H1 (cell line): ENCODE measurements at regions not wholly inside any gene's neighbourhood (a gene's known extent, or its start where the extent isn't known, plus 50 kb on each side); places are given as distances from the start of the nearest gene placed in this dataset.

Experiments
- CTCF ChIA-PET: fragments of 300-600 bp; sonication (Branson Sonifier 250); formaldehyde crosslinking; loops from one replicate; lab custom pipeline; 2021; ENCODE audit not compliant: partially characterized antibody; lab: Charles Lee
- POLR2A ChIA-PET: fragments of 300-600 bp; sonication (Branson Sonifier 250); formaldehyde crosslinking; loops from one replicate; lab custom pipeline; 2021; ENCODE audit warnings: inconsistent platforms; ENCODE audit not compliant: partially characterized antibody; lab: Charles Lee
- DNase-seq, 2 experiments: peaks; one replicate each; pipeline versions ENCODE4 v3.0.0 to v3.0.0-alpha.2; 2010 to 2022; ENCODE audit warnings: low spot score in 2 of 2, low read depth in 1 of 2, mixed read lengths in 1 of 2
- FAIRE-seq: peaks from 2 replicates; lab custom pipeline; 2011; peaks lifted over from hg19 to GRCh38; lab: Jason Lieb, UNC
- H2AFZ ChIP-seq: 2 replicates; pipeline ENCODE4 v1.8.1; 2012; ENCODE audit warnings: low read length, inconsistent platforms
- H2AK5ac ChIP-seq: 2 replicates; pipeline ENCODE4 v1.6.1; 2013; ENCODE audit warnings: low read depth, low read length
- H2BK120ac ChIP-seq: replicated peaks from 2 replicates; pipeline ENCODE3; 2013; ENCODE audit warnings: low read depth, low read length, inconsistent platforms
- H2BK12ac ChIP-seq: 2 replicates; pipeline ENCODE4 v1.6.1; 2013; ENCODE audit warnings: low read depth, low read length
- H2BK15ac ChIP-seq: 2 replicates; pipeline ENCODE4 v1.6.1; 2013; ENCODE audit warnings: low read length
- H2BK20ac ChIP-seq: 2 replicates; pipeline ENCODE4 v1.6.1; 2013; ENCODE audit warnings: low read length
- H2BK5ac ChIP-seq: 2 replicates; pipeline ENCODE4 v1.6.1; 2013; ENCODE audit warnings: low read depth, low read length
- H3K14ac ChIP-seq: 2 replicates; pipeline ENCODE4 v1.6.1; 2013; ENCODE audit warnings: inconsistent platforms; ENCODE audit not compliant: insufficient read length
- H3K18ac ChIP-seq: 2 replicates; pipeline ENCODE4 v1.6.1; 2013; ENCODE audit warnings: low read length; ENCODE audit errors: extremely low read depth
- H3K23ac ChIP-seq: 2 replicates; pipeline ENCODE4 v1.6.1; 2013; ENCODE audit warnings: inconsistent platforms; ENCODE audit not compliant: insufficient read length
- H3K23me2 ChIP-seq: 2 replicates; pipeline ENCODE4 v1.6.1; 2013; ENCODE audit warnings: low read depth, low read length
- H3K27ac ChIP-seq: 2 replicates; pipeline ENCODE4 v1.6.1; 2011; ENCODE audit warnings: low read depth, low read length, inconsistent platforms
- H3K27me3 ChIP-seq, 4 experiments: replicated peaks in 1 of 4; 1 replicate in 1 of 4; 2 replicates in 3 of 4; pipeline versions ENCODE4 v1.6.1 to v1.8.1; 2011 to 2013; ENCODE audit warnings: low read length in 3 of 4, mild to moderate bottlenecking in 3 of 4, inconsistent platforms in 2 of 4, mixed read lengths in 2 of 4, moderate library complexity in 1 of 4; ENCODE audit not compliant: control insufficient read depth in 3 of 4, insufficient read depth in 3 of 4; ENCODE audit errors: extremely low read depth in 1 of 4
- H3K36me3 ChIP-seq, 4 experiments: 2 replicates each; pipeline versions ENCODE4 v1.6.1 to v1.8.1; 2011 to 2013; ENCODE audit warnings: mild to moderate bottlenecking in 4 of 4, low read length in 3 of 4, moderate library complexity in 2 of 4, control low read depth in 1 of 4, inconsistent platforms in 1 of 4; ENCODE audit not compliant: insufficient read depth in 4 of 4, control insufficient read depth in 2 of 4
- H3K4ac ChIP-seq: replicated peaks from 2 replicates; pipeline ENCODE3; 2013; ENCODE audit warnings: low read length, low read depth, mixed read lengths, inconsistent platforms; ENCODE audit not compliant: insufficient read length
- H3K4me1 ChIP-seq, 4 experiments: replicated peaks in 1 of 4; 1 replicate in 1 of 4; 2 replicates in 3 of 4; pipeline versions ENCODE4 v1.6.1 to v1.8.1; 2011 to 2013; ENCODE audit warnings: low read length in 3 of 4, inconsistent platforms in 2 of 4, mixed read lengths in 1 of 4; ENCODE audit not compliant: insufficient read depth in 4 of 4, control insufficient read depth in 3 of 4
- H3K4me2 ChIP-seq, 2 experiments: 2 replicates each; pipeline versions ENCODE4 v1.6.1 to v1.8.1; 2011 to 2013; ENCODE audit warnings: low read depth in 2 of 2, low read length in 2 of 2, control low read depth in 1 of 2, inconsistent platforms in 1 of 2, mild to moderate bottlenecking in 1 of 2; ENCODE audit not compliant: insufficient read depth in 1 of 2
- H3K4me3 ChIP-seq, 4 experiments: fragments of 200-600, 300-600 bp in 1 of 4; sonication (generic), shearing (Covaris generic), sonication (Bioruptor Twin) in 1 of 4; 2 replicates each; pipeline versions ENCODE4 v1.5.1 to v1.8.1; 2011 to 2016; ENCODE audit warnings: low read length in 4 of 4, low read depth in 3 of 4, control low read depth in 2 of 4, inconsistent platforms in 2 of 4, mild to moderate bottlenecking in 2 of 4, mixed read lengths in 1 of 4, moderate library complexity in 1 of 4; ENCODE audit not compliant: insufficient read depth in 2 of 4; ENCODE audit errors: extremely low read depth in 1 of 4
- H3K56ac ChIP-seq: replicated peaks from 2 replicates; pipeline ENCODE3; 2013; ENCODE audit warnings: low read depth, mild to moderate bottlenecking, mixed read lengths, low read length, inconsistent platforms; ENCODE audit not compliant: insufficient read length
- H3K79me1 ChIP-seq: 2 replicates; pipeline ENCODE4 v1.6.1; 2013; ENCODE audit warnings: low read depth, low read length, control low read depth
- H3K79me2 ChIP-seq, 2 experiments: 2 replicates each; pipeline versions ENCODE4 v1.6.1 to v1.8.1; 2012 to 2013; ENCODE audit warnings: low read length in 2 of 2, mild to moderate bottlenecking in 2 of 2, inconsistent platforms in 1 of 2; ENCODE audit not compliant: insufficient read depth in 2 of 2, control insufficient read depth in 1 of 2
- H3K9ac ChIP-seq, 4 experiments: replicated peaks in 1 of 4; 1 replicate in 1 of 4; 2 replicates in 3 of 4; pipeline versions ENCODE4 v1.6.1 to v1.8.1; 2011 to 2013; ENCODE audit warnings: low read depth in 3 of 4, low read length in 3 of 4, control low read depth in 2 of 4, mild to moderate bottlenecking in 2 of 4, moderate library complexity in 2 of 4, inconsistent platforms in 1 of 4; ENCODE audit errors: extremely low read depth in 1 of 4
- H3K9me3 ChIP-seq, 2 experiments: 2 replicates each; pipeline versions ENCODE4 v1.6.1 to v1.8.1; 2012 to 2013; ENCODE audit warnings: mild to moderate bottlenecking in 2 of 2, moderate library complexity in 2 of 2, control low read depth in 1 of 2, inconsistent platforms in 1 of 2, low read depth in 1 of 2, low read length in 1 of 2, mixed read lengths in 1 of 2; ENCODE audit not compliant: insufficient read depth in 2 of 2
- H4K20me1 ChIP-seq, 2 experiments: replicated peaks in 1 of 2; 2 replicates each; pipeline versions ENCODE3 to v1.8.1; 2011 to 2013; ENCODE audit warnings: inconsistent platforms in 2 of 2, low read length in 2 of 2, mild to moderate bottlenecking in 1 of 2; ENCODE audit not compliant: insufficient read depth in 2 of 2, control insufficient read depth in 1 of 2
- H4K5ac ChIP-seq: 2 replicates; pipeline ENCODE4 v1.6.1; 2013; ENCODE audit warnings: low read length, low read depth, mixed read lengths, inconsistent platforms; ENCODE audit not compliant: insufficient read length
- H4K8ac ChIP-seq: 2 replicates; pipeline ENCODE4 v1.8.0; 2013; ENCODE audit warnings: mild to moderate bottlenecking, moderate library complexity, low read length, inconsistent platforms; ENCODE audit not compliant: insufficient read depth; ENCODE audit errors: extremely low read depth
- H4K91ac ChIP-seq: replicated peaks from 2 replicates; pipeline ENCODE3; 2013; ENCODE audit warnings: low read length, mixed read lengths, inconsistent platforms; ENCODE audit not compliant: insufficient read length
- CTBP2 ChIP-seq: IDR thresholded peaks from 2 replicates; pipeline ENCODE4 v1.7.0; 2011; ENCODE audit warnings: borderline replicate concordance, mild to moderate bottlenecking, moderate library complexity, mixed read lengths, low read length; ENCODE audit not compliant: insufficient read depth, insufficient read length
- CTCF ChIP-seq, 3 experiments: IDR thresholded peaks; 1 replicate in 2 of 3; 2 replicates in 1 of 3; pipeline versions ENCODE4 v1.5.1 to v1.6.1; 2011; ENCODE audit warnings: low read length in 3 of 3, mild to moderate bottlenecking in 3 of 3, inconsistent platforms in 2 of 3, low read depth in 1 of 3, moderate library complexity in 1 of 3; ENCODE audit not compliant: insufficient read depth in 1 of 3; ENCODE audit errors: control extremely low read depth in 1 of 3
- EGR1 ChIP-seq: IDR thresholded peaks from 2 replicates; pipeline ENCODE4 v1.6.1; 2011; ENCODE audit warnings: low read depth, low read length, borderline replicate concordance
- EZH2 ChIP-seq: fragments of 200-600 bp; sonication (generic); IDR thresholded peaks from 2 replicates; pipeline ENCODE4 v1.7.1; 2012; ENCODE audit warnings: low read depth, mild to moderate bottlenecking, moderate library complexity, low read length, inconsistent platforms; ENCODE audit not compliant: severe bottlenecking
- JUND ChIP-seq: IDR thresholded peaks from 2 replicates; pipeline ENCODE4 v1.6.1; 2011; ENCODE audit warnings: mild to moderate bottlenecking, improper control_type of control experiment, low read length
- KDM1A ChIP-seq: fragments of 200-600, 300-600 bp; sonication (generic); IDR thresholded peaks from 2 replicates; pipeline ENCODE4 v1.7.1; 2016; ENCODE audit warnings: mild to moderate bottlenecking, low read length, borderline replicate concordance
- POLR2AphosphoS5 ChIP-seq: IDR thresholded peaks from 2 replicates; pipeline ENCODE4 v1.6.1; 2011; ENCODE audit warnings: low read depth, low read length
- RNF2 ChIP-seq: fragments of 200-900, 300-1000 bp; sonication (generic); IDR thresholded peaks from 2 replicates; pipeline ENCODE4 v1.7.1; 2016; ENCODE audit warnings: borderline replicate concordance, low read depth, mild to moderate bottlenecking, antibody characterized with exemption, low read length; ENCODE audit not compliant: poor library complexity, severe bottlenecking; ENCODE audit errors: missing control alignments
- SAP30 ChIP-seq: fragments of 300-600 bp; sonication (generic); IDR thresholded peaks from 2 replicates; pipeline ENCODE4 v1.7.1; 2012; ENCODE audit warnings: low read length, moderate library complexity, mild to moderate bottlenecking, inconsistent platforms; ENCODE audit not compliant: insufficient read depth, insufficient replicate concordance
- SP2 ChIP-seq: IDR thresholded peaks from 2 replicates; pipeline ENCODE4 v1.6.1; 2012; ENCODE audit warnings: mild to moderate bottlenecking, low read length, inconsistent platforms
- SP4 ChIP-seq: IDR thresholded peaks from 2 replicates; pipeline ENCODE4 v1.6.1; 2012; ENCODE audit warnings: low read length, inconsistent platforms
- WGBS, 2 experiments: shearing (Covaris generic) in 1 of 2; methylation state at CpG; one replicate each; pipeline versions ENCODE4 v1.1.6 to v1.1.7; 2013 to 2015; ENCODE audit warnings: low lambda C conversion rate in 2 of 2, mixed read lengths in 2 of 2, inconsistent platforms in 1 of 2, low coverage in 1 of 2, missing lambda C conversion rate in 1 of 2; ENCODE audit not compliant: insufficient replicate concordance in 2 of 2, insufficient coverage in 1 of 2, insufficient read length in 1 of 2; ENCODE audit errors: extremely low coverage in 1 of 2, missing lambda C conversion rate in 1 of 2; 5-methylcytosine and 5-hydroxymethylcytosine counted together

GRCh38 chr12:77224346-77224745 is 159.0 kb upstream of the E2F7 start:
- no peak overlapping the region for H2BK12ac ChIP-seq
- H3K9ac ChIP-seq = no peak overlapping the region
- TF ChIP-seq EGR1 (no peak), POLR2AphosphoS5 (no peak), JUND (no peak), RNF2 (no peak), KDM1A (no peak), CTCF (IDR thresholded peaks at IDR 0.05; ENCODE audit: control extremely low read depth in 1 of 3, insufficient read depth in 1 of 3, low read depth in 1 of 3, low read length in 3 of 3) (no peak), EZH2 (no peak), CTBP2 (no peak), SP2 (no peak), SP4 (no peak), SAP30 (no peak)

More at GRCh38 chr12:77224346-77224745, 159.0 kb upstream of the E2F7 start:
- Histone ChIP-seq H3K79me1 (no peaks in the 10 kb centered on the region), H2BK120ac (no peak overlapping the region), H3K27me3 (no peaks in the 10 kb centered on the region), H2BK15ac (no peak overlapping the region), H3K4me3 (no peak overlapping the region), H3K56ac (no peak overlapping the region), H3K23ac (no peak overlapping the region), H2AFZ (0 out of 2 replicates have a peak overlapping the region, but pooled peaks have one; percentile 7), H4K8ac (no peak overlapping the region), H4K91ac (no peak overlapping the region), H2AK5ac (no peak overlapping the region), H3K14ac (no peak overlapping the region), H4K5ac (no peak overlapping the region), H3K79me2 (no peaks in the 10 kb centered on the region), H3K27ac (no peak overlapping the region), H4K20me1 (no peaks in the 10 kb centered on the region), H3K18ac (no peak overlapping the region), H3K9me3 (no peaks in the 10 kb centered on the region), H2BK20ac (no peak overlapping the region), H3K4me1 (peaks cover 0 to under 1% (median 0%) of the 10 kb centered on the region in 4 experiments; a peak in 1 of 7 replicates), H2BK5ac (no peak overlapping the region), H3K4me2 (no peak overlapping the region), H3K23me2 (no peaks in the 10 kb centered on the region), H3K4ac (no peak overlapping the region), H3K36me3 (no peaks in the 10 kb centered on the region)
- 92% methylated on average over 2 of the region's 2 CpGs; no CpG with 5 or more reads in 1 of the 2 experiments for WGBS, 2 experiments
- FAIRE-seq = no peak
- ChIA-PET POLR2A (no interaction called here), CTCF (interaction anchor here (0.6 to 1.1 kb wide), 2 partner anchors 10 to 721 kb away, joined by 3 read pairs; no protein-coding TSS in a partner anchor)
- no peak for DNase-seq
